ENCODE measurements at regions not wholly inside any gene's neighbourhood (a gene's known extent, or its start where the extent isn't known, plus 50 kb on each side); places are given as distances from the start of the nearest gene placed in this dataset.

GRCh38 chr4:43362875-43363636, 470.5 kb downstream of the GRXCR1 start:
- intact Hi-C loops (cut with micrococcal nuclease), result no loop called here
- POLR2A ChIA-PET, result interaction anchor here (0.6 kb wide), 1 partner anchor 81 kb away, joined by 3 read pairs; no protein-coding TSS in a partner anchor
- BruUV-seq (replicated peaks), result no TSS peak
- no peaks in the 10 kb centered on the region for H3K36me3 Mint-ChIP-seq (ENCODE audit: insufficient read depth, unreplicated experiment)
- TF ChIP-seq CTCF (IDR thresholded peaks at IDR 0.05; ENCODE audit: unreplicated experiment), result no peak
- H3K4me3 Mint-ChIP-seq (ENCODE audit: unreplicated experiment), result no peak overlapping the region
- CTCF ChIA-PET, result no interaction called here
- H3K27ac Mint-ChIP-seq (ENCODE audit: low read depth, unreplicated experiment), result no peak overlapping the region
- peaks cover 8% of the 10 kb centered on the region for H3K9me3 Mint-ChIP-seq (ENCODE audit: unreplicated experiment)
- H3K4me1 Mint-ChIP-seq (ENCODE audit: insufficient read depth, unreplicated experiment), result no peaks in the 10 kb centered on the region
- no peaks in the 10 kb centered on the region for H3K27me3 Mint-ChIP-seq (ENCODE audit: insufficient read depth, unreplicated experiment)
- DNase-seq (ENCODE audit: unreplicated experiment), result no peak

DNA sequence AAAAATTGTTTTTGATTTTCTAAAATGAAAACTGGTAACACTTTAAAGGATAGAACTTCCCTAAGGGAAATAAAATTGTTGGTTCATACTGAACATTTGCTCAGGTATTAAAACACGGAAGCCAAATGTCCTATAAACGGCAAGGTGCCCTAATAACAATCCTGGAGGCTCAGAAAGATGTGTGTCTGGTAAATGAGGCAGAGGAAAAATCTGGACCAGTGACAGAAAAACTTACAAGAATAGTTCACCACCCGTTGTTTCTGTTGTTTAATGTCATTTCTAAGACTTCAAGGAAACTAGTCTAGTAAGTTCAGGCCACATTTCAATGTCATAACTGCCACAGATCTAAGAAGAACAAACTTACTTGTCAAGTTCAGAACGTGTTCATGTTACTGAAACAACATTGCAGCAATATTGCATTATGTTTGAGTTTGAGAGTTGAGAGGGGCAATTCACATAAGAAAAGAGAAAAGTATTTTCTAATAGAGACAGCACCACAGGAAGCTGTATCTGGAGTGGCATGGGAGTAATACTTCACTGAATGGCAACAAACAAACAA, 476.6 kb downstream of the GRXCR1 start:
- no peak for TF ChIP-seq CTCF (IDR thresholded peaks at IDR 0.05; ENCODE audit: unreplicated experiment)
- CTCF ChIA-PET, result no interaction called here
- Mint-ChIP-seq H3K36me3 (ENCODE audit: insufficient read depth, unreplicated experiment) (no peaks in the 10 kb centered on the region), H3K27ac (ENCODE audit: low read depth, unreplicated experiment) (no peak overlapping the region), H3K9me3 (ENCODE audit: unreplicated experiment) (peaks cover 8% of the 10 kb centered on the region), H3K27me3 (ENCODE audit: insufficient read depth, unreplicated experiment) (no peaks in the 10 kb centered on the region), H3K4me3 (ENCODE audit: unreplicated experiment) (no peak overlapping the region), H3K4me1 (ENCODE audit: insufficient read depth, unreplicated experiment) (no peaks in the 10 kb centered on the region)
- POLR2A ChIA-PET, result no interaction called here
- BruUV-seq (replicated peaks), result no TSS peak
- intact Hi-C loops (cut with micrococcal nuclease), result no loop called here
- DNase-seq (ENCODE audit: unreplicated experiment), result no peak

DNA sequence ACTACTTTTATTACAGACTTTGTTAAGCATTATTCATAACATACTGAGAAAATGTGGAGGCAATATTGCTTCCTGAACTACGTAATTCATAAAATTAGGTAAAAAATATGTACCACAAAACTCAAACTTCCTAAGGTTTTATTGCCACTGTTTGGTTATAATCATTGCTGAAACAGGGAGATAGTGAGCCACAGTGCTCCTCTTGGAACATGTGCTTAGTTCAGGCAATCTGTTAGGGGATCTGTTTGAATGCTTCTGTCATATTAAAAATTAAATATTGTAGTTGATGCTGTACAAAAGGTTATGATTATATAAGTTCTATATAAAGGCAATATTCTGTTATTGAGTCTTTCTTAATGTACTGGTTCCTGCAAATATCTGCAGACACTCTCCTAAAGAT, 480.7 kb downstream of the GRXCR1 start:
- ChIA-PET CTCF (no interaction called here), POLR2A (no interaction called here)
- H3K36me3 Mint-ChIP-seq (ENCODE audit: insufficient read depth, unreplicated experiment), result peaks cover 5% of the 10 kb centered on the region
- intact Hi-C loops (cut with micrococcal nuclease), result no loop called here
- no peak for TF ChIP-seq CTCF (IDR thresholded peaks at IDR 0.05; ENCODE audit: unreplicated experiment)
- no peak overlapping the region for H3K4me3 Mint-ChIP-seq (ENCODE audit: unreplicated experiment)
- no peaks in the 10 kb centered on the region for H3K4me1 Mint-ChIP-seq (ENCODE audit: insufficient read depth, unreplicated experiment)
- DNase-seq (ENCODE audit: unreplicated experiment), result no peak
- no TSS peak for BruUV-seq (replicated peaks)
- H3K9me3 Mint-ChIP-seq (ENCODE audit: unreplicated experiment), result no peaks in the 10 kb centered on the region
- H3K27ac Mint-ChIP-seq (ENCODE audit: low read depth, unreplicated experiment), result no peak overlapping the region
- no peaks in the 10 kb centered on the region for H3K27me3 Mint-ChIP-seq (ENCODE audit: insufficient read depth, unreplicated experiment)

- intact Hi-C loops (cut with micrococcal nuclease), result no loop called here
- CTCF ChIA-PET, result no interaction called here
- Mint-ChIP-seq H3K27ac (ENCODE audit: low read depth, unreplicated experiment) (no peak overlapping the region), H3K4me3 (ENCODE audit: unreplicated experiment) (no peak overlapping the region), H3K9me3 (ENCODE audit: unreplicated experiment) (no peaks in the 10 kb centered on the region), H3K36me3 (ENCODE audit: insufficient read depth, unreplicated experiment) (peaks cover 5% of the 10 kb centered on the region), H3K27me3 (ENCODE audit: insufficient read depth, unreplicated experiment) (no peaks in the 10 kb centered on the region), H3K4me1 (ENCODE audit: insufficient read depth, unreplicated experiment) (no peaks in the 10 kb centered on the region)
- DNase-seq (ENCODE audit: unreplicated experiment), result no peak
- no TSS peak for BruUV-seq (replicated peaks)
- TF ChIP-seq CTCF (IDR thresholded peaks at IDR 0.05; ENCODE audit: unreplicated experiment), result no peak
- POLR2A ChIA-PET, result interaction anchor here (0.6 kb wide), 1 partner anchor 12 kb away, joined by 3 read pairs; no protein-coding TSS in a partner anchor
These were observed 481.8 kb downstream of the GRXCR1 start for GRCh38 chr4:43374216-43374751.
